HG03457 (cell line): ENCODE measurements at regions not wholly inside any gene's neighbourhood (a gene's known extent, or its start where the extent isn't known, plus 50 kb on each side); places are given as distances from the start of the nearest gene placed in this dataset.

ENCODE experiments used
- ATAC-seq: cut with Tn5 transposase; IDR thresholded peaks from one replicate; pipeline ENCODE4 v1.9.1; 2021; ENCODE audit warnings: moderate number of reproducible peaks; ENCODE audit not compliant: unreplicated experiment

DNA sequence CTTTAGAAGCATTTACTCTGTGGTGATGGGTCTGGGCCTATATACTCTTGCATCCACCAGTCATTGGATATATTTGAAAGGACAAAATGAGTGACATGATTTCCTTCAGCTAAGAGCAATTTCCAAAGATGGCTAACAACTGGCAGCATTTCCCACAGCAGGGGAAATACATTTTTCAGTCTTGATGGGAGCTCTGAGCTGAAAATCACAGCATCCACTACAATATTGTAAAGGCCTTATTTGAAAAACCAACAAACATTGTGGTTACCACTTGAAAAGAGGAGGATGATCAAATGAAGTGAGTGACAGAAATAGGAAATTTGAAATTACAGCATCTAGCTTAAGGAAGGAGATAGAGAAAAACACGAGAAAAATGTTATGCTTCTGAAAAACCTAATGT lies 705.0 kb upstream of the EPHA7 start:
- ATAC-seq, result no peak

- ATAC-seq, result no peak
Observed at GRCh38 chr6:94121094-94121493, 701.7 kb upstream of the EPHA7 start.

DNA sequence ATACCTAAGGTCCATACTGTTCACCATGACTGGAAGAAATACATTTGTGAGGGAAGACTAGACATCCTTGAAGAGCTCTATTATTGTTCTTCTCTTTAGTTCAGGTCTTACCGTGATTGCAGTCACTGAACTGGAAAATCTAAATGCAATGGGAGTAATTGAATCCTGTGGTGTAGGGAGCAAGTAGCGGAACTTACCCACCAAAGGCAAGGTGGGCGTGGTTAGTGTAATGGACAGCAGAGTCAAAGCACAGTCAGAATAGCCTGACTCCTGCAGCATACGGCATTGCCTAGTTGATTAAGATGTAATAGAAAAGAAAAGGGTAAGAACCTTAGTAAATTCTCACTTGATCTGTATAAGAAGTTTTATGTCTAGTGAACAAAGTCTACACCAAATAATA lies 679.7 kb upstream of the EPHA7 start:
- no peak for ATAC-seq

- no peak for ATAC-seq
Observed at GRCh38 chr6:94095961-94096360, 676.6 kb upstream of the EPHA7 start.

GRCh38 chr6:94089941-94090340 lies 670.6 kb upstream of the EPHA7 start:
- no peak for ATAC-seq

DNA sequence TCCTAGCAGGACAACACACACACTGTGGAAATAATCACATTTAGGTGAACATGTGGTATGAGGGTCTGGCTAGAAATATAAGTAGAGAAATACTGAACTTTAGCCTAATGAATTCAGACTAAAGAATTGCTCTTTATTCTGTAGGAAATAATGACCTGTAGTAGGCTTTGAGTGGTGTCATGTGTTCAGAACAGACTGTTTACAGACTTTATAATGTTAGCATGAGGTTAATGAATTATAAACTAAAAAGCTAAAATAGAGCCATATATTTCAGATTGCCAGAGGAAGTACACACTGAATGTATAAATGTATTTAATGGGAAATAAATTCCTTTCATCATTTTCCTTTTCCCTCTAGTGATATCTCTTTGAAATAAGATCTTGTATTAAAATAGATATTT lies 669.5 kb upstream of the EPHA7 start:
- no peak for ATAC-seq

DNA sequence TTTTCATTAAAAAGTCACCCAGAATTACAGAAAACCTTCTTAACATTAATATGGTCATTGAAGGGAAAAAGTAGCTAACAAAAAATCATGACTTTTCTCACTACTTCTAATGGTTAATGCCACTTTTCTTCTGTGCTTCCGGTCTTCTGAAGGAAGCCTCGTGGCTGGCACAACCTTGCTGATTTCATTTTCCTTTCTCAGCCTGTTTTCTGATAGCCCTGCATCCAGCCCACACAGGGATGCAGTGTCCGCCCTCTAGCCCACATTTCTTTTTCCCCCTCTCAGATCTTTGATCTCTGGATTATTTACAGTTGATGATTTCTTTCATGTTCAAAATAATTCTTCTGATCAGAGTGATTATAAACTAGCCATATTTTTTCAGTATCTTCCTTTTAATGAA lies 655.4 kb upstream of the EPHA7 start:
- ATAC-seq, result no peak

DNA sequence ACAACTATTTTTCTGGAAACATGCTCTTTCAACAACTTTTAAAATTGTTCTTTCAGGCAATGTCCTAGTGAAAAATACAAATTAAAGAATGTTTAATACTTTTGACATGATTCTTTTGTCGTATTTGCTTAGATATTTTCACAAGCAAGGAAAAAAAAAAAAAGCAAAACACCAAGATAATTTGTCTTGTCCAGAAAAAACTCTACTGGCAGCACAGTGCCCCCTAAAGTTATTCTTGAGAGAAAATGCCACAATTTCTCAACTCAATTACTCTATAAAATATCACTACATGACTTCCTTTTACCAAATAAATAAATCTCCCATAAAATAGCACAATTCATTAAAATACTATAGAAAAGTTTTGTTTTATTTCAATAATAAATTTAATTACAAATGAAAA lies 652.5 kb upstream of the EPHA7 start:
- no peak for ATAC-seq

- ATAC-seq, result no peak
Observed at GRCh38 chr6:94065707-94066337, 646.5 kb upstream of the EPHA7 start.

GRCh38 chr6:94052749-94053148 lies 633.4 kb upstream of the EPHA7 start:
- no peak for ATAC-seq

DNA sequence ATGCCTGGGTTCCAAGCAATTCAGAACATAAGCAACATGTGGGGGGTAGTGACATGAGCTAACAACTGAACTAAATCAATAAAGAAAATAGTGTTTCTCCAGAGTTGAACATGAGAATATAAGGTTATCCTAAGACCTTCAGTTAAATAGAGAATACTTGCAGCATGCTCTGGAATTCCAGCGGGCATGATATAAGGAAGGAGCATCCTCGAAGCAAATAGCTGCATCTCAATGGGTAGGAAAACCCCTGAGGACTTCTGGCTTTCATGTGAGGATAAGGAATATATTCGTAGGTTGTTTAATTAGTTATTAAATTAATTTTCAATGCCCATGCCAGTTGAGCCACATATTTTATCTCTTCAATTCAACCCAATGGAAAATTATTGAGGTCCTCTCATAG lies 631.2 kb upstream of the EPHA7 start:
- ATAC-seq, result no peak

GRCh38 chr6:94049001-94049400 lies 629.6 kb upstream of the EPHA7 start:
- ATAC-seq, result no peak

DNA sequence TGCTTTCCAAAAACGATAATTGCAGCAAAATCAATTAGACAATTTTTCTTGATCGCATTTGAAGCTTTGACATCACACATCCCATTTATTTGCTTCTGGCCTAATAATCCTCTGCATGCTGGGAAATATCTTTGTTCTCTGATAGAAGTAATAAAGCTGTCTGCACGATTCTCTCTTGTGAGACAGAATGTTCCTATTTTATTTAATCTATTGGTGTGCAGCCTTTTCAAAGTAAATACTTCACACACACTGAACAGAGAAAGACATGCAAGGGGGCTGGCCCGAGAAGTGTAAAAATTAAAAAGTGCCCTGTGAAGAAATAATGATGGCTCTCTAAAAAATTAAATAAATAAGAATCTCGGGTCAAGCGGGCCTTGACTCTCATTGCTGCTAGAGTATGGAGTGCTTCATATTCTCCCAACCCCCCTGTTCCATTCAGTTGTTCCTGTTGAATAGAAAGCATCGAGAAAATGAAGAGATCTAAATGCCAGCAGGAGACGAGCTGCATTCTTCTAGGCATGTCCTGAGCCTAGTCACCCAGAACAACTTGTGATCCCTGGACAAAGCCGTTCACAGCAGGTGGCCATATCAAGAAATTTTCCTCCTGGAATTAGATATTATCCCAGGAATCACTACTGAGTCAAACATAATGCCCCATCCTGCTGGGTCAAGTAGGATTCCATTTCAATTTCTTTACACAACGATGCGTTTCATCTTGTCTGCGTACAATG lies 625.9 kb upstream of the EPHA7 start:
- ATAC-seq, result no peak

DNA sequence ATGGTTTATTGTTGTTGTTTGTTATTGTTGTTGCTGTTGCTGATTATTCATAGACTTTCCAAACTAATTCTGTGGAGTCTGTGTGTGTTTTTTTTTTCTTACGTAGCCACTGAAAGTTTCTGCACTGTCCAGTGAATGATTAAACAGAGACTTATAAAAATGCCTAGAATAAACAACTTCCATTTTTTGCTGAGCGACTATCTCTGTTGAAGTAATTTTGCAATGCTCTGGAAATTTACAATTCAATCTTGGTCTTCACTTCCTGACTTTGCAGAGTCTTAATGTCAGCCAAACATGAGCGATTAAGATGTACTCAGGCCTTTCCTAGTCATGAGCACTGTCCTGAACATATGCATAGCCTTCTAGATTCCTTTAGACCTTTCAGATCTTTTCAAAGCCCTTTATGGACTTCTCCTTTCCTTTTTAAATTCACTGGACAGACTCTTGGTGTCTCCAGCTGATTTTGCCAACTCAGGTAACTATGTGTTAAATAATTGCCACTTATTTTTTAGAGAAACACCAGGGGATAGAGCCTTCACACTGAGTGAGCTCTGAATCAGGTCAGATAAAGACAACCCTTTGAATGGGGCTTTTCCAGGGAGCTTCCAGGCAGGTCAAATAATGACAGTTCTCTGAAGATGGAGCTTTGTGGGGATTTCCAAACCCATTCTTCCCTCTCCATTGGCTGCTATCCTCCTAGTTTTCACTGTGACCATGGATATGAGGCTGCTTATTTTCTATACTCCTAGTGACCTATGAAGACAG lies 622.8 kb upstream of the EPHA7 start:
- no peak for ATAC-seq

- no peak for ATAC-seq
Observed at GRCh38 chr6:94036024-94036423, 616.7 kb upstream of the EPHA7 start.

DNA sequence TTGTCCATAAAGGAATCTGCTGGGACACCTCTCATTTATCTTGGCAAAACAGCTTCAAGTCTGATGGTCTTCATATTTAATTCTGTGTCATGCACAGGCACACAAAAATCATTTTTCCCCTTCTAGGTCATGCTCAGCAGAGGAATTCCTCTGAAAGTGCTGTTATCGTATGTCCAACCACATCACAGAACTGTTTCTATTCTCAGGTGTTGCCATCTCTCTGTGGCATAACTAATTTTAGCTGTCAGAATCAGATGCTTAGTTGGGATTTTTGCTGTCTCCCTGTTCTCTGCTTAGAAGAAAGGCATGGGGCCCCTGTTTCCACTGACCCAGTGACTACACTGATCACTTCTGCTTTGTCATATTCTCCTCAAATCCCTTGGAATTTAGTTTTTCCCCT lies 608.0 kb upstream of the EPHA7 start:
- ATAC-seq, result no peak

GRCh38 chr6:94026575-94026974 lies 607.2 kb upstream of the EPHA7 start:
- no peak for ATAC-seq

- no peak for ATAC-seq
Observed at GRCh38 chr6:94005835-94006234, 586.5 kb upstream of the EPHA7 start.

DNA sequence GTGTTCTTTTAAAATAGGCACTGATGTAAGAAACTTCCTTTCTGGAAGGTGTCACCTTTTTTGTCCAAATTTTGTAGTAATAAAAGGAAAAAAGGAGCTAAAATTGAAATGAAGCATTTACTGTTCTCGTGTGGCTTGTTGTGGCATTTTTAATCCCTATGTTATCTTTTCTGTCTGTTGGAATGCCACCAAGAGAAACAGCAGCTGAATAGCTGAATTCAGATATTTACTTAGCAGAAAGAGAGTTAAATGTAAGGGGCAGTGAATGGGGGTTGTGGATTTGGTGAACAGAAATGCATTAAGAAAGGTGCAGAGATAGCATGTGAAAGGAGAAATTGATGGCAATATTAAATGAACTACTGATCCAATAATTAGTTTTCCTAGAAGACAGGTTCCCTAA lies 573.6 kb upstream of the EPHA7 start:
- ATAC-seq, result no peak

GRCh38 chr6:93989630-93990029 lies 570.3 kb upstream of the EPHA7 start:
- no peak for ATAC-seq

GRCh38 chr6:93985953-93986352 lies 566.6 kb upstream of the EPHA7 start:
- no peak for ATAC-seq

- no peak for ATAC-seq
Observed at GRCh38 chr6:93975159-93975558, 555.8 kb upstream of the EPHA7 start.
